OCI-LY7 (cell line): ENCODE measurements at regions not wholly inside any gene's neighbourhood (a gene's known extent, or its start where the extent isn't known, plus 50 kb on each side); places are given as distances from the start of the nearest gene placed in this dataset.

Source experiments
- EZH2phosphoT487 ChIP-seq: fragments of 200-600 bp; sonication (generic); IDR thresholded peaks from 2 replicates; pipeline ENCODE4 v1.6.1; 2018; ENCODE audit warnings: low read depth, borderline replicate concordance, mild to moderate bottlenecking, mixed run types, antibody characterized with exemption, low read length, moderate library complexity, mixed read lengths
- TF ChIP-seq, protein P1 (sequence below): fragments of 200-600 bp; sonication (generic); conservative IDR thresholded peaks from 2 replicates; pipeline ENCODE4 v1.5.1; 2014; ENCODE audit warnings: mild to moderate bottlenecking, antibody characterized with exemption, low read length, moderate library complexity, mixed read lengths

GRCh38 chr3:34463414-34463813 is 665.0 kb downstream of the PDCD6IP start:
- TF ChIP-seq, protein P1, sequence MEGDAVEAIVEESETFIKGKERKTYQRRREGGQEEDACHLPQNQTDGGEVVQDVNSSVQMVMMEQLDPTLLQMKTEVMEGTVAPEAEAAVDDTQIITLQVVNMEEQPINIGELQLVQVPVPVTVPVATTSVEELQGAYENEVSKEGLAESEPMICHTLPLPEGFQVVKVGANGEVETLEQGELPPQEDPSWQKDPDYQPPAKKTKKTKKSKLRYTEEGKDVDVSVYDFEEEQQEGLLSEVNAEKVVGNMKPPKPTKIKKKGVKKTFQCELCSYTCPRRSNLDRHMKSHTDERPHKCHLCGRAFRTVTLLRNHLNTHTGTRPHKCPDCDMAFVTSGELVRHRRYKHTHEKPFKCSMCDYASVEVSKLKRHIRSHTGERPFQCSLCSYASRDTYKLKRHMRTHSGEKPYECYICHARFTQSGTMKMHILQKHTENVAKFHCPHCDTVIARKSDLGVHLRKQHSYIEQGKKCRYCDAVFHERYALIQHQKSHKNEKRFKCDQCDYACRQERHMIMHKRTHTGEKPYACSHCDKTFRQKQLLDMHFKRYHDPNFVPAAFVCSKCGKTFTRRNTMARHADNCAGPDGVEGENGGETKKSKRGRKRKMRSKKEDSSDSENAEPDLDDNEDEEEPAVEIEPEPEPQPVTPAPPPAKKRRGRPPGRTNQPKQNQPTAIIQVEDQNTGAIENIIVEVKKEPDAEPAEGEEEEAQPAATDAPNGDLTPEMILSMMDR, result no peak
- TF ChIP-seq EZH2phosphoT487, result no peak
